HG02678 (cell line): ENCODE measurements at regions not wholly inside any gene's neighbourhood (a gene's known extent, or its start where the extent isn't known, plus 50 kb on each side); places are given as distances from the start of the nearest gene placed in this dataset.

Source experiments
- ATAC-seq: cut with Tn5 transposase; IDR thresholded peaks from one replicate; pipeline ENCODE4 v1.9.1; 2021; ENCODE audit warnings: mild to moderate bottlenecking, moderate library complexity; ENCODE audit not compliant: unreplicated experiment

- no peak for ATAC-seq
Measured at GRCh38 chr5:124399426-124399961, 346.9 kb downstream of the ZNF608 start.

- ATAC-seq = no peak
Measured at GRCh38 chr5:124398460-124398859, 348.0 kb downstream of the ZNF608 start.

GRCh38 chr5:124397317-124397716 lies 349.1 kb downstream of the ZNF608 start:
- ATAC-seq = no peak

DNA sequence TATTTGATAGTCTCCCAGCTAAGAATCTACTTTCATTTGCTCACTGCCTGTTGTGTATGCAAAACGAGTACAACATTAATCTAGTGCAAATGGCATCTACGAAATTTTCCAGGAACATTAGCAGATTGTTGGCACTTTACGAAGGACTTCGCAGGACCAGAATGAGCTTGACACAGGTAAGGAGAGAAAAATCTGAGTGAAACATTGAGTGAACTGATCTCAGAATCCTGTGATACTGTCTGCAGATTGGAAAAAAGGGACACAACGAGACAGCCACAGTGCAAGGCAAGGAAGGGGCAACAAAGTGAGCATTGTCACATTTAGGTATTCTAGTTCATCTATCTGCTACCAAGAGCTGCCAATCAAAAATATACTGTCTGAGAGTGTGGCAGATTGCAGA lies 350.5 kb downstream of the ZNF608 start:
- ATAC-seq = no peak

- no peak for ATAC-seq
Measured at GRCh38 chr5:124395287-124395686, 351.2 kb downstream of the ZNF608 start.

DNA sequence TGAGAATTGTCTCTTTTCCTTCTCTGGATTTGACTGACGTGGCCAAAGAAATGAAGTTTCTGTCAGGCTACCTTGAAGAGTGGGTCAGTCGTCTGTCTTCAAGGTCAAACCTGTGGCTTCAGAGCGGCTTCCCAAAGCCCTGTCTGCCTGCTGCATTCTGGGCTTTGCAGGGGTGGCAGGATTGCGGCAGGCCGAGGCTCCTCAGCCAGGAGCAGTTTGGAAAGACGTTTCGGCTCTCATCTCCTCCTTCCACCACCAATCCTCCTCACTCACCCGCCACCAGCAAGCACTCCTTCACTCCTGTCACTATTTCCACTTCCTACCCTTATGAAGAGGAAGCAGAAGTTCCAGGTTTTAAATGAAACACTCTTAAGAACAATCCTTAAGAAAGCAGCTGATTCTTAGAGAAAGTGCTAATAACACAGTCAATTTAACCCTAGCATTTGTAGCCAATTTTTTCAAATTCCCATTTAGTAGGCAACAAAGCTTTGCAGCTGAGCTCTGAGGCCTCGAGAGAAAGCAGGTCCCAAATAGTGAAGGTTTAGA lies 351.7 kb downstream of the ZNF608 start:
- ATAC-seq = no peak

GRCh38 chr5:124393584-124394379 lies 352.7 kb downstream of the ZNF608 start:
- ATAC-seq = no peak

GRCh38 chr5:124383693-124384092 lies 362.7 kb downstream of the ZNF608 start:
- no peak for ATAC-seq

DNA sequence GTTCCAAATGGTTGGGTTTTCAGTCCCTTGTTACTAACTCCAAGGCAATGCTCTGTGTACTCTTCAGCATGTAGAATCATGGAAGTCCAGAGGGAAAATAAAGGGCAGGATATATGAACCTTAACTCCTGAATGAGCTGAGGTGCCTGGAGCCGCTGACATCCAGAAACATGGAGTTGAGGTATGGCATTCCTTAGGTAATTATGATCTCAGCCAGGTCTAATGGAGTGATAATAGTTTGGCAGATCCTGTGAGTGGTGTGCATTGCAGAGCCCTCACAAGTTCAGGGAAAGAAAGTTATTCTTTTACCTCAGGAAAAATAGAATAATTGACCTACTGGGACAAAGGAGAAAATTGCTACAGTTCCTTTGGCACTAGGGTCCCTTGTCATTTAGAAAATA lies 369.1 kb downstream of the ZNF608 start:
- no peak for ATAC-seq

DNA sequence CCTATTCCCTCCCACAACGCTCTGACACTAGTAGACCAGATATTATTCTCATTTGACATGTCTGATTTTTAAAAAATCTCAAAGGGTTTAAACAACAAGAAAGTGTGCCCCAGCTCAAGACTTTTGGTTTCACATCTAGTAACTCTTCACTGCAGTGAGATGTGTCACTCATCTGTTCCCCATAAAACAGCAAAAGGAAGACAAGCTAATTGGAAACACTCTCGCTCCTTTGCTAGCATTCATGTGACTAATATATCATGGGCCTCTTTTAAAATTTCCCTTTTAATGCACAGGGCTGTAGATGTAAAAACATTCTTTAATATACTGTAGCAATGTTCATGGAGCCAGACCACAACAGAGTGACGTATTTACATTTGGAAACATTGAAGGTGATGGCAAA lies 372.6 kb downstream of the ZNF608 start:
- ATAC-seq = no peak

GRCh38 chr5:124372457-124372856 lies 374.0 kb downstream of the ZNF608 start:
- ATAC-seq = no peak

DNA sequence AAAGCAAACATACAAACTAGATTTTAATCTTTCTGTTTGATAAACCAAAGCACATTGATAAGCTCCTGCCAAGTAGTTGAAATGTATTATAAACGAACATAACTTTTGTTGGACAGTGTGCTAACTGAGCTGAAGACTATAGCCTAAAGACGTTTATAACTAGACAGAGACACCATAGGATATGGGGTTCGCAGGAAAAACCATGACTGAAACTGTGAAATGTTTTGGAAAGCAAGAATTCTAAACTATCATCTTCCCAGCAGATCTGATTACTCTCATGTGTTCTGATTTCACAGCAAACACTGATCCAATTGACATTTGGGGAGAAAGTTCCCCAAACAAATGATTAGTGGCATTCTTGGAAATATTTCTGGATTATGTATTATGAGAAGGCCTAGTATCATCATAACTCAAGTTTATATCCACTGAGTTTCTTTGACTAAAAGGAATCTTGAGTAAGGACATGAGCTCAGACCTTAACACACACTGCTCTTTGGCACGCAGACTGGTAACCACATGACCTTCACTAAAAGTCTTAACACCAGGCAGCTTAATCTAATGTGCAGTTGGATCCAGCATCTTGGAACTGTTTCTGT lies 375.2 kb downstream of the ZNF608 start:
- no peak for ATAC-seq

DNA sequence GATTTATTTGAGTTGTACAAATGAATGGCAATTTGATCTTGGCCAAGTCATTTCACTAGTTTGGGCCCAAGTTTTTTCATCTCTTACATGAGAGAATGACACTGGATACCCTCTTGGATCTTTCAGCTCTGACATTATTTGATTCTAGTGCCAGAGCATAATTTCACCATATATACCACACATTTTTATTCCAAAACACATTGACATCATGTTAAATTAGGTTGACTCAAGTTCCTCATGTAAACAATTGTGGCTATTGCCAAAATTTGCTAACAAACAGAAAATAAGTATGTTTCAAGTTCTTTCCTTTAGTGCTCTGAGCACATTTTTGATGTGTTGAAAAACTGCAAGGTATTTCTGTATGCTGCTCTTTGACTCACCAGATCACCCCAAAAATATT lies 375.8 kb downstream of the ZNF608 start:
- ATAC-seq = no peak

- ATAC-seq = no peak
Measured at GRCh38 chr5:124365361-124365801, 381.1 kb downstream of the ZNF608 start.

GRCh38 chr5:124355928-124356327 lies 390.5 kb downstream of the ZNF608 start:
- ATAC-seq = no peak

DNA sequence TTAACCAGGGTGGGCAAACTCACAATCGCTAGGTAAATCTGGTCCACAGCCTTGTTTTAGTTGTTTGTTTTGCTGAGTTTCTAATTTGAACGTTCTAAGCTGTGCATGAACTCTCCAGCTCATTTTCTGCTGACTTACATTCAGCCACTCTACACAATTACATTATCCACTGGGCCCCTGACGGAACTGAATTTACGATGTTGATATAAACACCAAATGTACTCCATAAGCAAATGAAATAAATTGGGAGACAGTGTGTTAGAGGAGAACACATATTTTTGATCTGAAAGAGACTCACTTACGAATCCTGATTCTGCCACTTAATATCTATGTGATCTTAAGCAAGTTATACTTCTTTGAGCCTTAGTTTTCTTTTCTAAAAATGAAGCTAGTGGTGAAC lies 393.4 kb downstream of the ZNF608 start:
- no peak for ATAC-seq

DNA sequence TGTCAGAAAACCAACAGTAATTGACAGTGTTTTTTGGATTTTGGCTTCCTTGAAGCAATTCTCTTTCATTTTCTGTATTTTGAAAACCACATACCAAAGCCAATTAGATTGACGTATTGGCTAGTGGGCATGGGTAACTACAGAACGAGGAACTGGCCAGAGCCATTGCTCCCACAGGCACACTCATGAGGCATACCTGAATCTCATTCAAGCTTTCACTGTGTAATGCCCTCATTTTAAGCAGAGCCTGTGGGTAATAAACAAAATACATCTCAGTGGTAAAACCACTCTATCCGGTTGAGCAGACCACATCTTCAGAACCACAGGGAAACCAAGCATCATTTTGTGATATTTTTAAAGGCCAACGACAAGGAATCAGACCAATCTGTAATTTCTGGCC lies 394.1 kb downstream of the ZNF608 start:
- no peak for ATAC-seq

- ATAC-seq = no peak
Measured at GRCh38 chr5:124349931-124350330, 396.5 kb downstream of the ZNF608 start.

- no peak for ATAC-seq
Measured at GRCh38 chr5:124343451-124343867, 403.0 kb downstream of the ZNF608 start.

DNA sequence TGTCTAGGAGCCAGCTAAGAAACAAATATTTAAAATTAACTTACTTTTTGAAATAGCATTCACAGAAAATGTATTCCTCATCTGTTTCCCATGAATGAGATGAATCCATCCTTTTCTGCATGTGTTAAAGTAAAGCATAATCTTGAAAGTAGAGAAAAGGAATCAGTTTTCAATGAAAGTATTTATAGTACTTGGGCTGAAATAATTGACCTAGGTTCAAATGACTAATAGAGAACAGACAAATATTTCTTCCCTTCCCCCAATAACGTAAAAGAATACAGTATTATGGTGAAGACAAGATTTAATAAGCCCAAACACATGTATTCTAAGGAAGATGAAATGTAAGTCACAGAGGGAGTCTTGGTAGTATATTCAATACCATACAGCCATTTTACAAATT lies 403.5 kb downstream of the ZNF608 start:
- no peak for ATAC-seq

DNA sequence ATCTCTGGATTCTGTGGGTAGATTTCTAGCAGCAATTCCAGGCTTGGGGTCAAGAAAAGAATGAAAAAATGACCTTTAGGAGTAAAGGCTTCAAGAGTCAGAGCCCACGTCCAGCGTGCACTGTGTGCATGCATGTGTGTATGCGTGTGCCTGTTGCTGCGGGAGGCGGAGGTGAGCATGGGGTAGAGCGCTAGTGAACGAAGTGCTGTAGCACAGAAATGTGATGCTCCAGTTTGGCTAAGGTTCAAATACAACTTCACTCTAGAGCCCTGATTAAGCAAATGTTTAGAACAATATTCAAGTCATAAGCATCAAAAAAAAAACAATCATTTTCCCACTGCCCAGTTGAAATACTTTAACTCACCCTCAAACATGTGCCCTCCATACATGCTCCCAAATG lies 403.9 kb downstream of the ZNF608 start:
- ATAC-seq = no peak

GRCh38 chr5:124342027-124342471 lies 404.4 kb downstream of the ZNF608 start:
- no peak for ATAC-seq
